ENCODE measurements at regions not wholly inside any gene's neighbourhood (a gene's known extent, or its start where the extent isn't known, plus 50 kb on each side); places are given as distances from the start of the nearest gene placed in this dataset.
"Not testable (repeated sequence)": the region's sequence is repeated elsewhere in the genome, so short reads cannot be mapped to it uniquely, and the experiment has no call there.

- no peak for DNase-seq
Observed at GRCh38 chr6:168255283-168255881, 64.2 kb downstream of the DACT2 start.

GRCh38 chr6:168252267-168252666, 67.3 kb downstream of the DACT2 start:
- no peak for DNase-seq

- no peak for DNase-seq
Observed at GRCh38 chr6:168250250-168250649, 69.3 kb downstream of the DACT2 start.

GRCh38 chr6:168249746-168250145, 69.8 kb downstream of the DACT2 start:
- DNase-seq, result no peak

GRCh38 chr6:168248148-168248620, 71.4 kb downstream of the DACT2 start:
- DNase-seq, result no peak

- DNase-seq, result no peak
Observed at GRCh38 chr6:168247443-168248147, 72.0 kb downstream of the DACT2 start.

- no peak for DNase-seq
Observed at GRCh38 chr6:168244961-168245551, 74.5 kb downstream of the DACT2 start.

GRCh38 chr6:168243812-168244376, 75.7 kb downstream of the DACT2 start:
- DNase-seq, result no peak

- DNase-seq, result no peak
Observed at GRCh38 chr6:168242940-168243225, 76.7 kb downstream of the DACT2 start.

- no peak for DNase-seq
Observed at GRCh38 chr6:168242111-168242939, 77.3 kb downstream of the DACT2 start.

- no peak for DNase-seq
Observed at GRCh38 chr6:168240160-168240559, 79.4 kb downstream of the DACT2 start.

GRCh38 chr6:168239044-168239773, 80.4 kb downstream of the DACT2 start:
- no peak for DNase-seq

- DNase-seq, result no peak
Observed at GRCh38 chr6:168238159-168238909, 81.2 kb downstream of the DACT2 start.

- not testable (repeated sequence) for DNase-seq
Observed at GRCh38 chr6:168233875-168234213, 85.7 kb downstream of the DACT2 start.

GRCh38 chr6:168232989-168233874, 86.3 kb downstream of the DACT2 start:
- no peak for DNase-seq

- no peak for DNase-seq
Observed at GRCh38 chr6:168232528-168232927, 87.0 kb downstream of the DACT2 start.

GRCh38 chr6:168232062-168232461, 87.5 kb downstream of the DACT2 start:
- no peak for DNase-seq

- DNase-seq, result no peak
Observed at GRCh38 chr6:168231393-168231957, 88.1 kb downstream of the DACT2 start.

- DNase-seq, result no peak
Observed at GRCh38 chr6:168229368-168229752, 90.2 kb downstream of the DACT2 start.

GRCh38 chr6:168228676-168229367, 90.8 kb downstream of the DACT2 start:
- DNase-seq, result no peak

Data from 8988T (cell line).